Amniotic stem cell (primary cell): ENCODE measurements at regions not wholly inside any gene's neighbourhood (a gene's known extent, or its start where the extent isn't known, plus 50 kb on each side); places are given as distances from the start of the nearest gene placed in this dataset.

ENCODE experiments used
- DNase-seq: peaks from one replicate; lab custom pipeline; 2025; lab: John Stamatoyannopoulos, UW

DNA sequence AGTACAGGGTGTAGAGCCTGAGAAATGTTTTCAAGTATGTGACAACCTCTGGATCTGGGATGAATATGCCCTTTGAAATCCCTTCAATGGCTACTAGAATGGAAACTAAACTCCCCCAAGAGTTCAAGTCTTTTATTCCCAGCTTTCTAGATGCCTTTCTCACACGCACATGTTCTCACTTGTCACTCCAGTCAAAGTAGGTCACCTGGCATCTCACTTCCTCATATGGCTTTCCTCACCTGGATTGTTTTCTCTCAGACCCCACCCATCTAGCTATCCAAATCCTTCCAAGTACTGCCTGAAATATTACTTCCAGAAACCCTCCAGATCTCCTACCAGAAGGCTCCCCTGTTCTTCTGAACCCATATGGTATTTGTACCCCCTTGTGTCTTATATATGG lies 615.4 kb upstream of the KLF4 start:
- no peak for DNase-seq

DNA sequence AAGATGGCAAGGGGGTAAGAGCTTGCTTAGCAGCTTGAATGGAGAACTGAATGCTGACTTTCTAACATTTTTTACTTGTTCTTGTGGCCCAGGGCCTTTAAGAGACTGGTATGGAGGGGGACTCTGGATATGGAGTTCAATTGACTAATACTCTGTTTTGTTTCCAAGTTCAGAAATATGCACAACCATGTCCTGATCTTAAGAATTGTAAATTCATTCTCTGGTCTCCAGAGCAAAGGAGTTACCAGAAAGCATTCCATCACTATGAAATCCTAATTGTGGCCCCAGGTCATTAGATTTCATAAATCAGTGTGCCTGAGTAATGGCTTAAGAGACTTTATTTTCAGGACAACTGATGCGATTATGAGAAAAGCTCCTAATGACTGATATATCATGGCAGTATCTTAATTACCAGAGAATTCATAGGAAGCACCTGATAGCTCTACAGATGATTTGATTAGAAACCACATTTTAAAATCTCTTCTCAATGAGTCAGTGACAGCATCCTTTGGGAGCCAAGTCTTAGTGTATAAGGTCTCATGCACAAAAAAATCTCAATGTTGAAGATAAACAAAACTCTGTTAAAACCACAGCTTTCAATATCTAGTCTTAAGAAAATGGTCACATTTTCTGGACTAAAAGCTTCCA lies 613.6 kb upstream of the KLF4 start:
- DNase-seq: no peak

DNA sequence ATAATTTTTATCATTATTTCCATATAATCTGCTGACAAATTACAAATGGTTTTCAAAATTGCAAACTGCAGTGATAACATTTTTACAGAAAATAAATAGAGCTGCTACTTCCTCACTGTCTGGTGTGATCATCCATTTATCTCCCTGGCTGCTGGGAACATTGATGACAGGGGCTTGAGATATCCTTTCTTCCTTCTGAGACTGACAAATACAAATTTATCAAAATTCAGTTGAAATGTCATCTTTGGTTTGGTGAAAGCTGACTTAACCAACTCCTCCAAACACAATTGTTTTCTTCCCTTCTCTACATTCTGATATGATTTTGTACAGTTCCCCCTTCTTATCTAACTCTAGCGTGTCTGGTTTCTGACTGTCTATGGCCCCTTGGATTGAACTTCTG lies 611.8 kb upstream of the KLF4 start:
- DNase-seq: no peak

DNA sequence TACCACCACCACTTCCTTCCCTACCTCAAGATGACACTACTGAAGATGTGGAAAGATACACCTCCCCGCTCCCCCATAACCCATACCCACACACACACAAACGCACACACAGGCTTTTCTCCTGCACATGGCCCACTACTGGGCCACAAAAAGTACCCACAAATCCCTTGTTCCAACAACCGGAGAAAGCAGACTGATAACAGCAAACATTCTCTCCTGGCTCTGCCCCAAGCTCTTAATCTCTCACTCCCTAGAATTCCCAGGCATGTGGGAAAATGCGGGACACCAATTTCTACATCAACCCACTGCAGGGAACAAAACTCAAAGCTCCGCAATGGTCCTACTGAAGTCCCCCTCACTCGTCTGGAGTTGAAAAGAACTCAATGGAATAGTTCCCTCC lies 611.0 kb upstream of the KLF4 start:
- no peak for DNase-seq

DNA sequence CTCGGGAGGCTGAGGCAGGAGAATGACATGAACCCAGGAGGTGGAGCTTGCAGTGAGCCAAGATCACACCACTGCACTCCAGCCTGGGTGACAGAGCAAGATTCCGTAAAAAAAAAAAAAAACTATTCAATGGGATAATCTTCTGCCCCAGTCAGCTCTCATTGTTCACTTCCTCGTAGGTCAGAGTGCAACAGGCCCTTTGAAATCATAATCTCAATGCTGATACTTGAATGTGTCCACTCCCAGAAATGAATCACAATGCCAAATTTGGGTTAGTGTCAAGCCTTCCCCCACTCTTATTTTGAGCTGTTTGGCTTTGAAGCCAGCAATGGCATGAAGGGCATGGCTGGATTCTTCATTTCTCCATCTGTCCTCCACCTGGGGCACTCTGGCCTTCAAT lies 610.3 kb upstream of the KLF4 start:
- DNase-seq: no peak

DNA sequence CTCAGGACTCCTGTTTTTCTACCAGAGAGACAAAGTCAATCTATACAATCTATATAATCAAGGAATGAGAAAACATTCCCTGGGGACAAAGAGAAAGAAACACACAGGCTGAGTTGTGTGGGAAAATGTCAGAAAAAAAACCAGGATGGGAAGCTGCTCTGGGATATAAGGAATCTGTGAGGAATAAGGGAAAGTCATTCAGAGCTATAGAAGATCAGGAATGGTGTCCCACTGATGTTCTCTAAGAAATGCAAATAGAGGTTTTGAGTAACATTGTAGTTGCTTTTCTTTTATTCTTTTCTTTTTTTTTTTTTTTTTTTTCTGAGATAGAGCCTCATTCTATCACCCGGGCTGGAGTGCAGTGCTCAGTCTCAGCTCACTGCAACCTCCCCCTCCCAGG lies 605.9 kb upstream of the KLF4 start:
- no peak for DNase-seq

DNA sequence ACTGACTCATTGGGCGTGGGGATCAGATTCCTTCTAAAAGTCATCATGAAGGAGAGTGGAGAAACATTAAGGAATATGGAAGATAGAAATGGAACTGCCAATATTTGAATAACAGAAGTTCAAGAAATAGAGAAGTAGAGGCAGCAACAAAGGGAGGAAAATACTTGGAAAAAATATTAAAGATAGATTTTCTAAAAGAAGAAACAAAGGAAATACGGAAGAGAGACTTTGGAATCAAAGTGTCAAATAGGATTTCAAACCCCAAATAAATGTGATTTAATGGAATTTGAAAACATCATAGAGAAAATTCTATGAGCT lies 605.1 kb upstream of the KLF4 start:
- no peak for DNase-seq

DNA sequence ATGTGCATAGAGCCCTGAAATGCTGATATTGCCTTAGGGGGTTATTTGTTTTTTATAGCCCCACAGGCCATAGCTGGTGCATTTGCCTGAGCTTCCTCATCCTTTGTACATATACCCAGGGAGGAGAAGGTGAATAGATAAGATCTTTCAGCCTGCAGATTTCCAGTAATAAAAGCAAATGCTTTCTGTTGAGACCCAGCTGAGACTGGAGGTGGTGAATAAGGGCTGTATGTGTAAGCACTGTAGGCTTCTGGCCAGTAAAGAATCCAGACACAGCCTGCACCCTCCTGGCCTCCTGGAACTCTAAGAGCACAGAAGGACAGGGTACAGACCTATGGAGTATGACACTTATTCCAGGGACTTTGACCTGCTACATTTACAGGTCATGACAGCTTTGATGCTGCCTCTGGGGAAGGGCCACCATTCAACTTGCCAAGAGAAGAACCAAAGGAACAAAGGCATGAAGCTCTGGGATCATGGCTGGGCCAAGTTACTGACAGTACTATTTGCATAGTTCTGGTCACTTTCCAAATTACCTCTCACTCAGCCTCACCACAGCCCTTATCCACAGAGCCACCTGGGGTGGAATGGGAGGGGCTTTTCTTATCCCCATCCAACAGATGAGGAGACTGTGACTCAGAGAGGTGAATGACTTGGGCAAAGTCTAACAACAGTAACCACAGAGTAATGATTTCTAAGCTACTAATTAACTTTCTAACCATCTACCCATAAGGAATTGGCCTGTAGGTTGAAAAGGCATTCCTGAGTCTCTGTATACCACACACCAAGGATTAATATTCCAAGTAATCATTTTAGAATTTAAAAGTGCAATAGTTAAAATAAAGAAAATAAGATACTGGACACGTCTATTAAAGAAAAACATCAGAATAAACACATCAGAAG lies 604.5 kb upstream of the KLF4 start:
- no peak for DNase-seq

DNA sequence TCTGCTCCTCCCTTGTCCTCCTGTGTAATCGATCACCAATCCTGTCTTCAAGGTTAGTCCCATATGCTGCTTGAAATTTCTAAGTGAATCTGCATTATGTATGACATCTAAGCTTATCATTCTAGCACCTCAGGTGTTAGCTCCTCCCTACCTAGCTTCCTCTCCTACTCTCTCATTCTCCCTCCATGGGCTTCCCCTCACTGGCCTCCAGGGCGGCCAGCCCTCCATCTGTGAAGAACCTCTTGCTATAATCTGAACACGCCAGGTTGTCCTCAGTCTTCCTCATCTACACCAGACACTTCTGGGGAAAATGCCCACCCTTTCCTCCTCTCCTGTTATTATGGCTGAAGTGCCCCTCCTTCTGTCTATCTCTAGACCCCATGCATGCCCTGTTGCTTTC lies 599.3 kb upstream of the KLF4 start:
- DNase-seq: no peak

DNA sequence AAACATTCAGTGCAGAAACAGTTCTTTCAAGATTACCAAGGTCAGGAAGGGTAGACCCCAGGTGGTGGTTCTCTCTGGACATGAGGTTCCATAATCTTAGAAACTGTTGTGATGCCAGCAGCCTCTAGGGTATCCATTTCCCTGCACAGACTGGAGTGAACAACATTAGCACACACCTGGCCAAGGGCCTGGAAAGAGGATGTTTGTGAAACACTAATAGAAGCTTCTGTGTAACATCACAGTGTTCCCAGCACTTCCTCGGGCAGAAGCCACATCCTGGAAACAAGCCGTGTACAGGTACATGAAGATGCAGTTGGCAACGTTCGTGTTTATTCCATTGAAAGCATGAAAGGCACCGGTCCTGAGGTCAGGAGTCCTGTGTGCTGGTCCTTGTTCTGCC lies 598.2 kb upstream of the KLF4 start:
- DNase-seq: no peak

DNA sequence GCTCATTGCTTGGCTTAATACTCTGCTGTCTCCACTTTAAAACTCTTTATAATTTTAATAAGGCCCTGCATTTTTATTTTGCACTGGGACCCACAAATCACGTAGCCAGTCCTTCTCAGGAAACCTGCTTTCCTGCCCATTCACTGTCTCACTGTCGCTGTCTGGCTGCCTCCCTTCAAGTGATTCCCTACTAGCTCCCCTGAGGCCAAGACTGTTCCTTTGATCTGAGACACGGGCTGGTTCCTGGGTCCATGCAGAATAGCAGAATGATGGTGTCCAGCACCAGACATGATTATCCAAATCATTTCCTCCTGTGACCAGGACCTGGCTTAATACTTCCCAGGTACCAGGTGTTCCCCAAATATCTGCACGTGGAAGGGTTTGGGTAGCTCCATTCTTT lies 597.1 kb upstream of the KLF4 start:
- no peak for DNase-seq

DNA sequence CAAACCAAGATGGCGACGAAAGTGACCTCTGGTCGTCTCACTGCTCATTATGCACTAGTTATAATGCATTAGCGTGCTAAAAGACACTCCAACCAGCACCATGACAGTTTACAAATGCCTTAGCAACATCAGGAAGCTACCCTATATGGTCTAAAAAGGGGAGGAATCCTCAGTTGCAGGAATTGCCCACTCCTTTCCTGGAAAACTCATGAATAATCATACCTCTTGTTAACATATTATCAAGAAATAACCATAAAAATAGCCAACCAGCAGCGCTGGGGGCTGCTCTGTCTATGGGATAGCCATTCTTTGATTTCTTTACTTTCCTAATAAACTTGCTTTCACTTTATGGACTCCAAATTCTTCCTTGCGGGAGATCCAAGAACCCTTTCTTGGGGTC lies 595.7 kb upstream of the KLF4 start:
- no peak for DNase-seq

DNA sequence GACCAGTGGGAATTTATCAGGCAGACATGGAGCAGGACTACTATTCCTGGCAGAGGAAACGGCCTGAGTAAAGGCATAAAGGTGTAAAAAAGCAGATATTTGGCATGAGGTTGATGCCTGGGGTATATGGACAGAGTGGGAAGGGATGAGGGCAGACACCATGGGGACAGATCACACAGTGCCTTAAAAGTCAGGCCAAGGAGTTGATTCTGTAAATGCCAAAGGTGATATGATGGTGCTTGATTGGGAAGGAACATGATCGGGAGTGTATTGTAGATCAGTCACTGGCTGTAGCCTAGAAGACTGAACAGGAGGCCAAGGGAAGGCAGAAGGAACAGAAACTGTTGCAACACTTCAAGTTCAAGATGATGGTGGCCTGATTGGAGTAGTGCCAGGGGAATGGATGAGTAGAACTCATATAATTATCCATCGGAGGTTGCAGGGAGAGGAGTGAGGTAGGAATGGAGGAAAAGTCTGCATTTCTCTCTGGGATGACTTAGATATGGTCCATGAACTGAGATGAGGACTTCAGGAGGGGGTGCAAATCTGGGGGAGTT lies 594.3 kb upstream of the KLF4 start:
- no peak for DNase-seq

DNA sequence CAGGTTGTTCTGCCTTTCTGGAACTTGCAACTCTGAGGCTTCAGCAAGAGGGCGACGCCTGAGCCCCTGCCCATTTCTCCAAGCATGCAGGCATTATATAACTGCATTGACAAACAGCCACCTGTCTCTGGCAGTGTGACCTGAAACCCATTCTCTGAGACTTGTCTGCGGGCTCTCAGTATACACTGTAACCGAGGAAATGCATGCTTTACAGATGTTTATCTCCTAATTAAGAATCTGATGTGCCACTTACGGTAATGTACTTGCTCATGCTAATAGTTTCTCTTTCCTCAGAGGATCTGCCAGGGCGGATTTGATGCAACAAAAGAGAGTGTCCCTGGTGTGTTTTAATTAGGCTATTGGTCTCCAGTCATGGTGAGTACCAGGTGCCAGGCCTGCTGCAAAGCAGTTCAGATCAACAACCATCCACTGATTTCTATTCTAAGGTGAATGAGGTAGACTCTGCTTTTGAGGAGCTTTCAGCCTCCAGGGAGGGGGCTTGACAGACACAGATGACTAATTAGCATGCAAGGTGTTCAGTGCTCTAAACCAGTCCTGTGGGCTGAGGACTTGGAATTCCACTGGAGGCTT lies 593.7 kb upstream of the KLF4 start:
- DNase-seq: no peak

DNA sequence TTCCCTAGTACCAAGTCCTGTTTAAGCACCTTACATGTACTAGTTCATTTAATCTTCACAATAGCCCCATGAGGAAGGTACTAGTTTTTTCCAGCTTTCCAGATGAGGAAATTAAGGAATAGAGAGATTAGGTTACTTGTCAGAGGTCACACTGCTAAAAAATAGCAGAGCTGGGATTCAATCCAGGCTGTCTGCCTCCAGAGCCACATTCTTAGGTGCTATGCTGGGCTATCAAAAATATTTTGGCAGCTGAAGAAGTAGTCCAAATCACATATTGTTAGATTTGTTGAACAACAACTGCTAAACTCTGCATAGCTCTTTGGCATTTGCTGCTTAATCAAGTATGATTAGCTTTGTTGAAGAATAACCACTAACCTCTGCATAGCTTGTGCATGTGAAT lies 591.5 kb upstream of the KLF4 start:
- no peak for DNase-seq

DNA sequence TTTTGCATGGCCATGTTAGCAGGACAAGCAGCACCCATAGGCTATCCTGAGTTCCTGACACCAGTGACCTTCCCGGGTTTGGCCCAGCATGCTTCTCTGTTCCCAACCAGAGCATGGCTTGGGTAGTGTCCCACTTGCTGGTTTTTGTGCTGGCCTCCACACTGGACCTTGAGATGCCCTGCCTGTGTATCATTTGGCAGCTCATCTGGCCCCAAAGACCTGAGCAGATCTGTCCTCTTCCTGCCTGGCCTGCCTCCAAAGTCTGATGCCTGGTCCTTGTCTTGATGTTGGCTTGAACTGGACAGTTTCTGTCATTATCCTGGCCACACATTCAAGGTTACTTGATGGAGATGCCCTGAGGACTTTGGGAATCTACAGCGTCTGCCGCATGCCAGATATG lies 590.7 kb upstream of the KLF4 start:
- DNase-seq: no peak

DNA sequence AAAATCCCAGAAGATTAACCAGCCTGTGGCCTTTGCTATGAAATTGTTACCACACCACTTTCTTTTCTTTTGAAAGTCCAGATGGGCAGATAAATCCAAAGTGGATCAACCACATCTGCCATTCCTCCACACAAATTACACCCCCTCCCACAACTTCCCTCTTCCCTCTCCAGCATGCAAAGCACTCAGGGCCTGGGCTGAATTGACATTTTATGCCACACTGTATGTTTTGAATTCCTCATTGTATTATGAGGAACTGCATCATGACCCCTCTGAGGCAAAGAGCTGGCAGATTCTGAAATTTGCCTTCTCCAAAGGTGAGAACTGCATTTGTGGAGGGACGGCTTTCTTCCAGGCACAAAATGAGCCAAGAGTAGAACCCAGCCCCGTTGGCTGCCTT lies 589.2 kb upstream of the KLF4 start:
- no peak for DNase-seq

DNA sequence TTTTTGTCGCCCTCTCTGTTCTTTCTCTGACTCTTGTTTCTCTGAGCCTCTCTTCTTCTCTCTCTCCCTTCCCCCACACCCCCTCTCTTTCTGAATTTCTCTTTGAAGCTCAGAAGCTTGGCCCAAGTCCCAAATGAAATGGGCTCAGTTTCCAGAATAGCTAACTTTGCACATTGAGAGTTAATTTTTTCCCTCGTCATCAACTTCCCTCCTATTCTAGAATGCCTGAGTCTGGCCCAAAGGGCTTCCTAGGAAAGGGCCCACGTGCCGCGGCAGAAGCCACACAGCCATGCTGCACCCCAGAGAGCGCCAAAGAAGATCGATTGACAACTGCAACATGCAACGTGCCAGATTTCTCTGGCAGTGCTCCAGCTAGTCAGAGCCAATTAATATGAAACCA lies 588.8 kb upstream of the KLF4 start:
- no peak for DNase-seq

DNA sequence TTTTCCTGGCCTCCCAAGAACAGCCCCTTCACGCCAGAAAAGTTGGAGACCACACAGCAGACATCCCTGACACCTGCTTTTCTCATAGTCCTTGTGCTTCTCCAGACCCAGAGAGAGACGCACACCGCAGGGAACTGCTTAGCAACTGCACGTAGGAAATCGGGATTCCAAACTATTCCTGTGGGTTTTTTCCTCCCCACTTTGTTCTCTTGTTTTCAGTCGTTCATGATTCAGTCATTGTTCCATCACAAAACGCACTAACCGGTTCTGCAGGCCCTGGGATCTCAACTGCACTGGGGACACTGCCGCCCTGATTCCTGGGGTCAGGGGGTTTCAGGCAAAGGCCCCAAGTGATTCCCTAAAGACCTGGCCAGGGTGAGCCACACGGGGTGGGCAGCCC lies 588.0 kb upstream of the KLF4 start:
- no peak for DNase-seq

DNA sequence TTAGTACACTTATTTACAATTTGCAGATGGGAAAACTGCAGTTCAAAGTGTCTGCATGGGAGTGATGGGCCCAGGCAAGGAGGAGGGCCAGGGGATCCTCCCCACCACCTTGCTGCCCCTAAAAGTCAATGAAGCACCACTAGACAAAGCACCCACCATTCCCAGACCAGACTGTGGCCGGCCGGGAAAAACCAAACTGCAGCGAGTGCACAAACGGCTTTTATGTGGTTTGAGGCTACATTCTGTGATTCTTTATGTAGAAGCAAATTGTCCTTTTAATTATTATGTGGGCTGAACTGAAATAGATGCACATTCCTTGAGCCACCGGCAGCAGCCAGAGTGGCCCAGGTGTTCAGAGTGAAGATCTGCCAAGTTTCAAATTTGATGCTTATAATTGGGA lies 585.3 kb upstream of the KLF4 start:
- no peak for DNase-seq

DNA sequence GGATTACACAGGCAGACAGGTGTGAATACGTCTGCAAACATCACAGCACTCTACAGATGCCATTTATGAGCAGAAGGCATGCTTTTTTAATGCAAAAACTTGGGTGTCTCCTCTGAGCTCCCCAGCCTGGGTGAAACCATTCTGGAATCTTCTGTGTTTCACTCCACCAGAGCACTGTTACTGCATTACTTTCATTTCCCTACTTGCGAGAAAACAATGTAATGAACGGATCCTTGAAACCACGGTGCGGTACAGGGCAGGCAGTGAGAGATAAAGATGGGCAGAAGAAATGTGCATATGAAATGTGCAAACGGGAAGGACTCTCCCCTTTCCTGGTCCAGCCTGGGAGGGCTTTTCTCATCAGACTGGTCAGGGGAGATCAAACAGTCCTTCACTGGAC lies 584.3 kb upstream of the KLF4 start:
- DNase-seq: no peak

DNA sequence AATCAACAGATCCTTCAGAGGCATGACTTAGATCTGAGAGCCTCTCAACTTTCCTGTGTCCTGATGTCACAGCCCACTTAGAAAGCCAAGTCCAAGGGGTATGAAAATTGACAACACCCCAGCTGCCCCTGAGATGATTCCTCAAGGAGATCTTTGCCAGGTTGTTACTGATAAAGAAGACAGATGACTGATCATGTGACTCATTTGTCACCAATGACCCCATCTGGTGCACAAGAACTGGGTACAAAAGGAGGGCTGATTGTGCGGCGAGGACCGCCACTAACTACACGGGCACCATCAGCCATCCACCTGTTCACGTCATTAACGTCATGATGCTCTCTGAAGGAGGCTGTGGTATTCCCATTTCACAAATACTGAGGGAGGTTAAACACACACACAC lies 583.2 kb upstream of the KLF4 start:
- DNase-seq: no peak

DNA sequence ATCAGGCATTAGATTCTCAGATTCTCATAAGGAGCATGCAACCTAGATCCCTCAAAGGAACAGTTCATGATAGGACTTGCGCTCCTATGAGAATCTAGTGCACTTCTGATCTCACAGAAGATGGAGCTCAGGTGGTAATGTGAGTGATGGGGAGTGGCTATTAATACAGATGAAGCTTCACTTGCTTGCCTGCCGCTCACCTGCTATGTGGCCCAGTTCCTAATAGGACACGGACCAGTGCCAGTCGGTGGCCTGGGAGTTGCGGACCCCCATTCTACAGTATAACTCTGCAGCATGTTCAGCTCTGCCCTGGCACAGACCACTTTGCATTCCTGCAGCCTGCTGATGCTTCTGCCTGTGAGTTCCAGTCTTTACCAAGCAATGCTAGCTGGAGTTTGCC lies 581.3 kb upstream of the KLF4 start:
- DNase-seq: no peak
